Islet precursor cell (in vitro differentiated cells): ENCODE measurements at regions not wholly inside any gene's neighbourhood (a gene's known extent, or its start where the extent isn't known, plus 50 kb on each side); places are given as distances from the start of the nearest gene placed in this dataset.
"Not testable (repeated sequence)": the region's sequence is repeated elsewhere in the genome, so short reads cannot be mapped to it uniquely, and the experiment has no call there.

Experiments used
- DNase-seq: peaks from one replicate; pipeline ENCODE4 v3.0.0-alpha.2; 2018

- DNase-seq, result no peak
These were observed 102.1 kb downstream of the SHCBP1 start for GRCh38 chr16:46519063-46519462.

- DNase-seq, result no peak
These were observed 124.5 kb downstream of the SHCBP1 start for GRCh38 chr16:46496701-46497100.

- no peak for DNase-seq
These were observed 138.3 kb downstream of the SHCBP1 start for GRCh38 chr16:46482895-46483294.

- DNase-seq, result no peak
These were observed 154.9 kb downstream of the SHCBP1 start for GRCh38 chr16:46466239-46466638.

GRCh38 chr16:46454801-46455200 lies 166.4 kb downstream of the SHCBP1 start:
- not testable (repeated sequence) for DNase-seq

GRCh38 chr16:46428108-46429061 lies 192.8 kb downstream of the SHCBP1 start:
- DNase-seq, result peak; percentile 43

GRCh38 chr16:46427340-46428107 lies 193.7 kb downstream of the SHCBP1 start:
- DNase-seq, result peak; percentile 32

GRCh38 chr16:46426336-46426735 lies 194.8 kb downstream of the SHCBP1 start:
- DNase-seq, result no peak

GRCh38 chr16:46404028-46404427 lies 217.2 kb downstream of the SHCBP1 start:
- no peak for DNase-seq

GRCh38 chr16:46398559-46398958 lies 222.6 kb downstream of the SHCBP1 start:
- not testable (repeated sequence) for DNase-seq

- DNase-seq, result not testable (repeated sequence)
These were observed 224.3 kb downstream of the SHCBP1 start for GRCh38 chr16:46396883-46397270.

GRCh38 chr16:46396131-46396882 lies 224.9 kb downstream of the SHCBP1 start:
- DNase-seq, result not testable (repeated sequence)

- not testable (repeated sequence) for DNase-seq
These were observed 225.7 kb downstream of the SHCBP1 start for GRCh38 chr16:46395391-46395921.

GRCh38 chr16:46394963-46395362 lies 226.2 kb downstream of the SHCBP1 start:
- not testable (repeated sequence) for DNase-seq

- not testable (repeated sequence) for DNase-seq
These were observed 227.0 kb downstream of the SHCBP1 start for GRCh38 chr16:46394149-46394548.

GRCh38 chr16:46392930-46393722 lies 228.1 kb downstream of the SHCBP1 start:
- not testable (repeated sequence) for DNase-seq

- not testable (repeated sequence) for DNase-seq
These were observed 230.3 kb downstream of the SHCBP1 start for GRCh38 chr16:46390660-46391462.

GRCh38 chr16:46389561-46390041 lies 231.6 kb downstream of the SHCBP1 start:
- peak; percentile 62 for DNase-seq

GRCh38 chr16:46388939-46389491 lies 232.2 kb downstream of the SHCBP1 start:
- not testable (repeated sequence) for DNase-seq

GRCh38 chr16:46388354-46388753 lies 232.8 kb downstream of the SHCBP1 start:
- peak; percentile 53 for DNase-seq
